GM18505 (cell line): ENCODE measurements at regions not wholly inside any gene's neighbourhood (a gene's known extent, or its start where the extent isn't known, plus 50 kb on each side); places are given as distances from the start of the nearest gene placed in this dataset.
"Not testable (repeated sequence)": the region's sequence is repeated elsewhere in the genome, so short reads cannot be mapped to it uniquely, and the experiment has no call there.

Experiments used
- ATAC-seq: cut with Tn5 transposase; IDR thresholded peaks from one replicate; pipeline ENCODE4 v1.9.1; 2021; ENCODE audit not compliant: unreplicated experiment
- POLR2A ChIP-seq: IDR thresholded peaks from 4 replicates; pipeline ENCODE4 v1.6.1; 2011; ENCODE audit warnings: borderline replicate concordance; ENCODE audit not compliant: insufficient read depth, insufficient read length; ENCODE audit errors: extremely low read depth

DNA sequence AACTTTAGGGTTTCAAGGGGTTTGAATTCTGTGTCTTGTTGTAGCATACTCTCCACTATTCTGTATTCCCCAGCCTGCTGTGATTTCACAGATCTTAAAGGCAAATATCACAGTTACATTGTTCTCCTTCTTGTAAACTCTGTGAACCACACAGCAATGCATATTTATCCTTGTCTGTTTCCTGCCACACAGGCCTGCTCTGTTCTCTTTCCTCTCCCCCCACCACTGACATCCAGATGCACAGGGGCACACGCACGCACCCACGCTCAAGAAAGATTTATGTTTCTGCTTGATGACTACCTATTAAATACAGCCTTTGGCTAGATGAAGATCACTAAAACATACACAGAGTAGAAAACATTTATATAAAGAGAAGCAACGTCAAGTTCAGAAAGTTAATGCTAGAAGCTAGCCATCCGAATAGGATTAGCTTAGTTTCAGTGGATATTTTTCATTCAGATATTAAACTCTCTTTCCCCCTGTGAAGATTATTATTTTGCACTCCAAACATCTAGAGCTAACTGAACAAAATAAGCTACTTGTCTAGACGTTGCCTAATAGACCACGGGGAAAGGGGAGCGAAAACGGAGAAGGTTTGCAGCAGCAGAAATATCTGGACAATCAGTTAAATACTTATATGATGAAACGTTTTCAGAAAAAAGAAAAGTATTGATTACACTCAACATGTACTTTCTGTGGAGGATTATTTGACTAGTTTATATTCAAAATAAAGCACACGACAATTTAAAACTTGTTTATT is 193.1 kb upstream of the SEMA3C start:
- TF ChIP-seq POLR2A, result no peak
- ATAC-seq, result no peak

DNA sequence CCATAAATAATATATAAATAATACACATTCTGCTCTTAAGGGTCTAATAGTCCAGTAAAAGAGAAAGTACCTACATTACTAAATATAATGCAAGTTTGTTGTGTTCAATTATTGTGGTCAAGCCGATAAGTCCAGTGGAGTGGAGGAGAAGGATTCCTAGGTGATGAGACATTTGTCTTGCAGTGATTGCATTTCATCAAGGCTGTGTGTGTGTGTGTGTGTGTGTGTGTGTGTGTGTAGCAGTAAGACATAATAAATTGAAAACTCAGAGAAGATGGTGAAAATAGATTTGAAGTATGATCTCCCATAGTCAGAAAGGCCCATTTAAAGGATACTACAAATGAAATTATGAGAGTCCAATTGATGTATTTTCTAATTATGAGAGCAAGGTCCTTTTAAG is 192.5 kb upstream of the SEMA3C start:
- no peak for TF ChIP-seq POLR2A
- ATAC-seq, result no peak

DNA sequence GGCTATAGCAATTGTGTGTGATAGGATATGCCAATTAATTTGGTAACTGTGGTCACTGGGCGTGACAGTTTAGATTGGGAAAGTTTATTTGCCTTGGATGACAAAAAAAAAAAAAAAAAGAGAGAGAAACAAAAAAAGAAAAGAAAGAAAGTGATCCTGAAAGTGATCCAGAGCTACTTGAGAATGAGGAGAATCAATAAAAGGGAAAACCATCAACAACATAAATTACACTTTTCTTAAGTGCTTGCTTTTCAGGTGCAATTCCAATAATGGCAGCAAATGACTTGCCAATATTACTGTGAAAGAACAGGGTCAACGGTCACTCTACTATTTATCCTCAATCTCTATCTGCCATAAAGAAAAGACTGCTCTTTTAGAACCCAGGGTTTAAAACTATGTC is 191.8 kb upstream of the SEMA3C start:
- TF ChIP-seq POLR2A, result no peak
- ATAC-seq, result no peak

- ATAC-seq, result no peak
- no peak for TF ChIP-seq POLR2A
Measured at GRCh38 chr7:81098213-81098612, 179.4 kb upstream of the SEMA3C start.

DNA sequence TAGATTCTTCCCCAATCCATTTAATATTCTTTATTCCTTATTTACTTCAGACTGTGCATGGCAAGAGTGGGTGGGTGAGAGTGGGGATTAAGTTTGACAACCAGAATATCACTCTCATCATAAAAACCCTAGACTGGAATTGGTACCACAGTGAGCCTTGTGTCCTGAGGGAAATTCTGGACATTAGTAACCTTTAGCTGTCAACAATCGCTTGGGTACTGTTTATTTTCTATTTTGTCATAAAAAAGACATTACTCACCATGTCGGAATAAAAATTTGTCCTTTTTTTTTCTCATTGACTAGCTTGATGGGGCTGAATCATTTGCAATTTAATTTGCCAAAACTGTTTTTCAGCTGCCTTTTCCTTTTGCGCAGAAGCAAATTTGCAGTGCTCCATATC is 176.1 kb upstream of the SEMA3C start:
- TF ChIP-seq POLR2A, result no peak
- ATAC-seq, result no peak

DNA sequence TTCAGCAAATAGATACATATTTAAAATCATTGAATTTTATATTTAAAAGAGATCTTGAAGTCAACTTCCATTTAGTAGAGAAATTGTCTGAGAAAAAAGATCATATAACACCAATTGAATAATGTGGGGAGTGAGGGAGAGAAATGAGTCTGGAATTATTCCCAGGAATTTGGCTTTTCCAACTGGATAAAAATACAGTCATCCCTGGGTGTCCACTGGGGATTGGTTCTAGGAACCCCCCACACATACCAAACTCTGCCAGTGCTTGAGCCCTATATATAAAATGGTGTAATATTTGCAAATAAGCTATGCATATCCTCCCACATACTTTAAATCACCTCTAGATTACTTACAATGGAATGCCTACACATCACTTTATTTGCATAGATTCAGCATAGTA is 162.8 kb upstream of the SEMA3C start:
- no peak for ATAC-seq
- TF ChIP-seq POLR2A, result no peak

DNA sequence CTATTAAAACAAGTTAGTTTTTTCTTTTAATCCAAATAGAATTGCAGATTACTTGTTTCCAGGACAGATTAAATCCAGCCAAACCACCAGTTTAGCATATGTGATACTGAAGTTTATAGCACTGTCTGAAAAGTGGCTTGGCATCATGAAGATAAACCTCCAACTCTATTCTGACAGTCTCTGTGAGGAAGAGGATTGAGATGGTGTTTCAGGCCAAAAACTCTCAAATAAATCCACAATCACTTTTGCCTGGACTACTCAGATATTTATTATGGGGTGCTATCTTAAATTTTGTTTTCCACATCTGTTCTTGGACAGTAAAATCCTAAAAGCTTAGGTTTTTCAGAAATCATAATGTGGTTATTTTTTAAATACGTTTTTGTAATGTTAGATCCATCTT is 161.7 kb upstream of the SEMA3C start:
- ATAC-seq, result no peak
- no peak for TF ChIP-seq POLR2A

DNA sequence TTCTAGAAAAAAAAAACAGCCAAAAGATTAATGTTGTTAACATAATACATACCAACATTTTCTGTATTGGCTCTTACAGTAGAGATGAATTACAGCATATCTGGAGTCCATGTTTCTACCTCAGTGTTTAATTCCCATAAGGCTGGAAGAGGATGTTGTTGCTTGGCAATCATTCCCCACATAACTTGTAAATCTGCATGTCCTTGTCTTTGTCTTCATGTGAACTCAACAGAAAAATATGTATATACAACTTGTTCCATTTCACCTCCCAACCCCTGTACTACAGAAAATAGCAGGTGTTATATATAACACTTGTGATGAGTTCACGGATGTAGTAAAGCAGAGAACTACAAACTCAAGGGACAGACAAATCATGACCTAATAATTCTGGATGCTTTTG is 160.9 kb upstream of the SEMA3C start:
- no peak for TF ChIP-seq POLR2A
- no peak for ATAC-seq

GRCh38 chr7:81075150-81075549 is 156.3 kb upstream of the SEMA3C start:
- no peak for TF ChIP-seq POLR2A
- no peak for ATAC-seq

GRCh38 chr7:81074406-81074805 is 155.6 kb upstream of the SEMA3C start:
- no peak for TF ChIP-seq POLR2A
- no peak for ATAC-seq

DNA sequence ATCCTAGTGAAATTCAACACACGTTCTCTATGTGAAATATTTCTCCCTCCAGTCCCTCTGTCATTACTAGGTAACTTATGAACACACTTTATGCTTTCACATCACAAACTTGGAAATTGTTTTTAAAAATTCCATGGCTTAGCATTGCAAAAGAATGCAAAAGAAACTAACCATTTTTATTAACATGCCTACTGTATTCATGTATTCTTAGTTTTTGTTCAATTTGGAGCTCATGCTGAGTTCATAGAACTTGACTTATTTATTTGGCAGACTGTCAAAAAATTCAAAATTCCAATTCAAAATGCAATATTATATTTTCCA is 155.0 kb upstream of the SEMA3C start:
- no peak for ATAC-seq
- TF ChIP-seq POLR2A, result no peak

- no peak for TF ChIP-seq POLR2A
- no peak for ATAC-seq
Measured at GRCh38 chr7:81070956-81071355, 152.1 kb upstream of the SEMA3C start.

DNA sequence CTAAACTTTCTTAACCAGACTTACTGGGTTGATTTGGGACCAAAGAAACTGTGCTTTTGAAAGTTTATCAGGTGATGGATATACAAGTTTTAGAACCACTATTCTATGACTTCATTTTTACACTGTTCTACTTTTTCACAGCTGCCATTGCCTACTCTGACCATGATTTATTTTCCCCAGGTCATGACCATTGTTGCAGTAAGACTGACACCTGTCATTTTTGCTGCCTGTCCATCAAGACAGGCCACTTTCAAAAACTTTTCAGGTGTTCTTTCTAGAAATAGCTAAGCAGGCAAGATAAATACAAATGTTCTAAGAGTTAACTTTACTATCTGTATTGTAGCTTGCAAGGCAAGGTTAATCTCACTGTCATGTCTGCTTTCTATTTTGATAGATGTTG is 147.9 kb upstream of the SEMA3C start:
- no peak for ATAC-seq
- no peak for TF ChIP-seq POLR2A

DNA sequence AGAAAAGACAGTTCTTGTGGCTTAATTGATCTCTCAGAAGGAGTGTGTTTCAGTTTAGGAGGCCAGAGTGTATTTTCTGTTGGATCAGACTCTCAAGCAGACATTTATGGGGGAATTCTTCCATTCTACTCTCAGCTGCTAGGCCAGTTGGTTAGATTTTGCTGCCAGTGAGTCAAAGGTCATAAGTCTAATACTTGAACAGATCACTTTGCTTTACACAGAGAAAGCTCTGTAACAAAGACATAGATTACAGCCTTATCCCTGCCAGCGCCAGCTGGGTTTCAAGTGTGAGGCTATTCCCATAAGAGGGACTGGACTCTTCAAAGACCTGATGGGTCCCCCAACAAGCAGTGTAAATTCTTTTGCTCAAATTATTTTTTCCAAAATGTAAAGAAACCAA is 145.6 kb upstream of the SEMA3C start:
- ATAC-seq, result no peak
- no peak for TF ChIP-seq POLR2A

DNA sequence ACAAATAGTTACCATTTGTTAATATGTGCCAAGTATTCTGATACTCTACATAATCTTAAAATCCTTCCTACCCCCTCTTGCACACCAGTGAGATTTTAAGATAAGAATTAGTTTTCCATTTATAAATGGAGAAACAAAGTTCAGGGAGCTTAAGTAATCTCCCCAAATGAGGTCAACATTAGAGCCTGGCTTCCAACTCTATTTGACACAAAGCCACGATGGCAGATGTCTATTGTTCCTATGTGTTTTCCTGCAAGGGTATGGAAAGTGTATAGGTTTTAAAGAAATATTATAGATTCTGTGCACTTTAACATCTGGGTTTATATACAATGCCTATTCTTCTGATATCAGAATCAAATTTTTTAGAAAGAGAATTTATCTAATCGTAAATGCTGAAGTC is 143.9 kb upstream of the SEMA3C start:
- no peak for ATAC-seq
- no peak for TF ChIP-seq POLR2A

DNA sequence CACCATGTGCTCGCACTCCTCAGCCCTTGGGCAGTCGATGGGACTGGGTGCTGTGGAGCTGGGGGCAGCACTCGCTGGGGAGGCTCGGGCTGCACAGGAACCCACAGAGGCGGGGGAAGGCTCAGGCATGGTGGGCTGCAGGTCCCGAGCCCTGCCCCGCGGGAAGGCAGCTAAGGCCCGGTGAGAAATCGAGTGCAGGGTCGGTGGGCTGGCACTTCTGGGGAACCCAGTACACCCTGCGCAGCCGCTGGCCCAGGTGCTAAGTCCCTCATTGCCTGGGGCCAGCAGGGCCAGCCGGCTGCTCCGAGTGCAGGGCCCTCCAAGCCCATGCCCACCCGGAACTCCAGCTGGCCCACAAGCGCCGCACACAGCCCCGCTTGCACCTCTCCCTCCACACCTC is 138.6 kb upstream of the SEMA3C start:
- not testable (repeated sequence) for ATAC-seq
